ENCODE measurements at regions not wholly inside any gene's neighbourhood (a gene's known extent, or its start where the extent isn't known, plus 50 kb on each side); places are given as distances from the start of the nearest gene placed in this dataset.

- TF ChIP-seq CTCF (IDR thresholded peaks at IDR 0.05; ENCODE audit: low read length) (no peak), EZH2 (optimal IDR thresholded peaks at IDR 0.05; ENCODE audit: low read depth, low read length) (no peak), EZH2phosphoT487 (IDR thresholded peaks at IDR 0.05; ENCODE audit: low read length) (no peak)
These were observed 120.9 kb downstream of the CHIC2 start for GRCh38 chr4:53943345-53944085.
